ENCODE measurements at regions not wholly inside any gene's neighbourhood (a gene's known extent, or its start where the extent isn't known, plus 50 kb on each side); places are given as distances from the start of the nearest gene placed in this dataset.

GRCh38 chr10:59109826-59110225, 66.6 kb upstream of the PHYHIPL start:
- no peak for DNase-seq
- Mint-ChIP-seq H3K4me3 (no peak overlapping the region), H3K27me3 (ENCODE audit: insufficient read depth) (peaks cover 8% of the 10 kb centered on the region), H3K27ac (no peak overlapping the region), H3K4me1 (ENCODE audit: low read depth) (no peaks in the 10 kb centered on the region), H3K36me3 (ENCODE audit: low read depth) (no peaks in the 10 kb centered on the region), H3K9me3 (no peaks in the 10 kb centered on the region)
- no peak for TF ChIP-seq CTCF (IDR thresholded peaks at IDR 0.05)

GRCh38 chr10:59124187-59124586, 52.3 kb upstream of the PHYHIPL start:
- DNase-seq: no peak
- H3K4me3 Mint-ChIP-seq: no peak overlapping the region
- H3K4me1 Mint-ChIP-seq (ENCODE audit: low read depth): no peaks in the 10 kb centered on the region
- TF ChIP-seq CTCF (IDR thresholded peaks at IDR 0.05): no peak
- peaks cover 3% of the 10 kb centered on the region for H3K27me3 Mint-ChIP-seq (ENCODE audit: insufficient read depth)
- no peaks in the 10 kb centered on the region for H3K9me3 Mint-ChIP-seq
- H3K27ac Mint-ChIP-seq: no peak overlapping the region
- no peaks in the 10 kb centered on the region for H3K36me3 Mint-ChIP-seq (ENCODE audit: low read depth)

- H3K27ac Mint-ChIP-seq: no peak overlapping the region
These were observed 50.8 kb upstream of the PHYHIPL start for GRCh38 chr10:59125666-59126065.

GRCh38 chr10:59126261-59126660, 50.2 kb upstream of the PHYHIPL start:
- Mint-ChIP-seq H3K4me3 (no peak overlapping the region), H3K9me3 (no peaks in the 10 kb centered on the region), H3K27me3 (ENCODE audit: insufficient read depth) (peaks cover 3% of the 10 kb centered on the region), H3K4me1 (ENCODE audit: low read depth) (no peaks in the 10 kb centered on the region), H3K27ac (no peak overlapping the region), H3K36me3 (ENCODE audit: low read depth) (no peaks in the 10 kb centered on the region)
- no peak for DNase-seq
- TF ChIP-seq CTCF (IDR thresholded peaks at IDR 0.05): no peak

More at GRCh38 chr10:59125666-59126065, 50.8 kb upstream of the PHYHIPL start:
- no peaks in the 10 kb centered on the region for H3K9me3 Mint-ChIP-seq
- H3K4me1 Mint-ChIP-seq (ENCODE audit: low read depth): no peaks in the 10 kb centered on the region
- no peak overlapping the region for H3K4me3 Mint-ChIP-seq
- peaks cover 3% of the 10 kb centered on the region for H3K27me3 Mint-ChIP-seq (ENCODE audit: insufficient read depth)
- no peaks in the 10 kb centered on the region for H3K36me3 Mint-ChIP-seq (ENCODE audit: low read depth)
- DNase-seq: no peak
- TF ChIP-seq CTCF (IDR thresholded peaks at IDR 0.05): no peak

All from HFFc6 (cell line).